Stimulated activated CD4-positive, alpha-beta T cell treated with anti-CD3 and anti-CD28 coated beads, Interleukin-1b, Interleukin-23, amount 100 ng/mL, for 24 hours (primary cell): ENCODE measurements at regions not wholly inside any gene's neighbourhood (a gene's known extent, or its start where the extent isn't known, plus 50 kb on each side); places are given as distances from the start of the nearest gene placed in this dataset.
"Not testable (repeated sequence)": the region's sequence is repeated elsewhere in the genome, so short reads cannot be mapped to it uniquely, and the experiment has no call there.

Experiments
- DNase-seq, 4 experiments: peaks; one replicate each; pipeline ENCODE4 v3.0.0-alpha.2; 2020; ENCODE audit warnings: low read depth in 4 of 4, low spot score in 1 of 4

- DNase-seq, result no peak
Measured at GRCh38 chr13:70541451-70541850, 433.2 kb upstream of the KLHL1 start.

GRCh38 chr13:70534466-70534865 lies 426.2 kb upstream of the KLHL1 start:
- DNase-seq, result no peak

GRCh38 chr13:70529652-70530051 lies 421.4 kb upstream of the KLHL1 start:
- no peak for DNase-seq

GRCh38 chr13:70527599-70527998 lies 419.3 kb upstream of the KLHL1 start:
- DNase-seq, result no peak

- no peak for DNase-seq
Measured at GRCh38 chr13:70523622-70524021, 415.4 kb upstream of the KLHL1 start.

- DNase-seq, result no peak
Measured at GRCh38 chr13:70520275-70521036, 412.2 kb upstream of the KLHL1 start.

GRCh38 chr13:70518081-70518480 lies 409.8 kb upstream of the KLHL1 start:
- no peak for DNase-seq

- no peak for DNase-seq
Measured at GRCh38 chr13:70516226-70516625, 408.0 kb upstream of the KLHL1 start.

GRCh38 chr13:70511861-70512417 lies 403.7 kb upstream of the KLHL1 start:
- not testable (repeated sequence) for DNase-seq

GRCh38 chr13:70505809-70506208 lies 397.6 kb upstream of the KLHL1 start:
- DNase-seq, result no peak

GRCh38 chr13:70502944-70503343 lies 394.7 kb upstream of the KLHL1 start:
- DNase-seq, result no peak

- no peak for DNase-seq
Measured at GRCh38 chr13:70490320-70490935, 382.2 kb upstream of the KLHL1 start.

GRCh38 chr13:70484931-70485330 lies 376.7 kb upstream of the KLHL1 start:
- DNase-seq, result no peak

GRCh38 chr13:70483599-70484276 lies 375.5 kb upstream of the KLHL1 start:
- no peak for DNase-seq

- no peak for DNase-seq
Measured at GRCh38 chr13:70473907-70474306, 365.7 kb upstream of the KLHL1 start.

- DNase-seq, result no peak
Measured at GRCh38 chr13:70469077-70469476, 360.8 kb upstream of the KLHL1 start.

- DNase-seq, result no peak
Measured at GRCh38 chr13:70457474-70457873, 349.2 kb upstream of the KLHL1 start.

- DNase-seq, result no peak
Measured at GRCh38 chr13:70448820-70449219, 340.6 kb upstream of the KLHL1 start.

GRCh38 chr13:70432276-70432805 lies 324.1 kb upstream of the KLHL1 start:
- no peak for DNase-seq

GRCh38 chr13:70430256-70430655 lies 322.0 kb upstream of the KLHL1 start:
- no peak for DNase-seq

GRCh38 chr13:70424928-70425327 lies 316.7 kb upstream of the KLHL1 start:
- no peak for DNase-seq

GRCh38 chr13:70424428-70424827 lies 316.2 kb upstream of the KLHL1 start:
- DNase-seq, result no peak
